DND-41 (cell line): ENCODE measurements at regions not wholly inside any gene's neighbourhood (a gene's known extent, or its start where the extent isn't known, plus 50 kb on each side); places are given as distances from the start of the nearest gene placed in this dataset.

Experiments used
- ATAC-seq: fragments of 200-7000 bp; cut with Tn5 transposase; 3 replicates; pipeline ENCODE4 v1.9.1; 2021; ENCODE audit warnings: low read depth; ENCODE audit not compliant: insufficient read depth
- DNase-seq: peaks from one replicate; pipeline ENCODE4 v3.0.0-alpha.2; 2020
- H2AFZ ChIP-seq: 2 replicates; pipeline ENCODE4 v1.6.0; 2012; ENCODE audit warnings: low read depth, low read length
- H3K27ac ChIP-seq: 2 replicates; pipeline ENCODE4 v1.5.1; 2012; ENCODE audit warnings: low read length, inconsistent platforms
- H3K27me3 ChIP-seq: fragments of 200-600 bp; sonication (generic); 2 replicates; pipeline ENCODE4 v1.6.0; 2012; ENCODE audit warnings: low read length, mild to moderate bottlenecking, inconsistent platforms; ENCODE audit not compliant: insufficient read depth, poor library complexity
- H3K36me3 ChIP-seq: 2 replicates; pipeline ENCODE4 v1.5.1; 2012; ENCODE audit warnings: low read length, inconsistent platforms; ENCODE audit not compliant: insufficient read depth
- H3K4me1 ChIP-seq: 2 replicates; pipeline ENCODE4 v1.5.1; 2012; ENCODE audit warnings: mild to moderate bottlenecking, low read length; ENCODE audit not compliant: insufficient read depth
- H3K4me2 ChIP-seq: 2 replicates; pipeline ENCODE4 v1.6.0; 2012; ENCODE audit warnings: mild to moderate bottlenecking, moderate library complexity, low read length, inconsistent platforms; ENCODE audit not compliant: insufficient read depth
- H3K4me3 ChIP-seq, 2 experiments: fragments of 200-600 bp in 1 of 2; shearing (Covaris generic) in 1 of 2; 2 replicates each; pipeline ENCODE4 v1.5.1; 2012 to 2016; ENCODE audit warnings: inconsistent platforms in 2 of 2, low read length in 2 of 2, mild to moderate bottlenecking in 2 of 2, low read depth in 1 of 2, moderate library complexity in 1 of 2
- H3K79me2 ChIP-seq: 2 replicates; pipeline ENCODE4 v1.6.0; 2012; ENCODE audit warnings: low read length, inconsistent platforms; ENCODE audit not compliant: insufficient read depth
- H3K9ac ChIP-seq: 2 replicates; pipeline ENCODE4 v1.6.0; 2012; ENCODE audit warnings: low read depth, mild to moderate bottlenecking, inconsistent platforms, low read length, moderate library complexity
- H3K9me3 ChIP-seq: 2 replicates; pipeline ENCODE4 v1.5.1; 2012; ENCODE audit warnings: low read length, moderate library complexity, mild to moderate bottlenecking, inconsistent platforms; ENCODE audit not compliant: insufficient read depth, severe bottlenecking
- H4K20me1 ChIP-seq: 2 replicates; pipeline ENCODE4 v1.6.0; 2012; ENCODE audit warnings: low read length; ENCODE audit not compliant: insufficient read depth
- EZH2 ChIP-seq: IDR thresholded peaks from 3 replicates; pipeline ENCODE4 v1.6.1; 2012; ENCODE audit warnings: borderline replicate concordance, low read depth, mild to moderate bottlenecking, moderate library complexity, low read length, inconsistent platforms; ENCODE audit not compliant: severe bottlenecking
- TF ChIP-seq, protein P1 (sequence below): IDR thresholded peaks from 2 replicates; pipeline ENCODE4 v1.5.1; 2012; ENCODE audit warnings: borderline replicate concordance, low read length, moderate library complexity, mild to moderate bottlenecking; ENCODE audit not compliant: poor library complexity, severe bottlenecking; ENCODE audit errors: extremely low read depth

DNA sequence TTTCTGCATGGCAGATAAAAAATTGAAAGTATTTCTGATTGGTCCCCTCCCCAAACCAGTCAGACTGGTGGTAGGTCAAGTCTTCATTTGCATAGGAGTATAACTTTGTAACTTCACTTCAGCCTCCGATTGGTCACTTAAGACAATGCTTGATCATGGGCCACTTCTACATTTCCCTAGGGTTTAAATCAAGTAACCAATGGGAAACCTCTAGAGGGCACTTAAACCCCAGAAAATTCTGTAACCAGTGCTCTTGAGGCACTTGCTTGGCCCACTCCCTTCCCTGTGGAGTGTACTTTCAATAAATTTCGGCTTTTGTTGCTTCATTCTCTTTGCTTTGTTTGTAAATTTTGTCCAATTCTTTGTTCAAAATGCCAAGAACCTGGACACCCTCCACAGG lies 225.5 kb downstream of the ARPP21 start:
- H3K9ac ChIP-seq = no peak overlapping the region
- ATAC-seq = no peak
- DNase-seq = no peak
- H4K20me1 ChIP-seq = no peaks in the 10 kb centered on the region
- H3K4me1 ChIP-seq = no peaks in the 10 kb centered on the region
- H3K27me3 ChIP-seq = no peaks in the 10 kb centered on the region
- H3K27ac ChIP-seq = no peak overlapping the region
- no peak overlapping the region for H3K4me2 ChIP-seq
- no peaks in the 10 kb centered on the region for H3K79me2 ChIP-seq
- no peaks in the 10 kb centered on the region for H3K36me3 ChIP-seq
- no peaks in the 10 kb centered on the region for H3K9me3 ChIP-seq
- TF ChIP-seq, protein P1, sequence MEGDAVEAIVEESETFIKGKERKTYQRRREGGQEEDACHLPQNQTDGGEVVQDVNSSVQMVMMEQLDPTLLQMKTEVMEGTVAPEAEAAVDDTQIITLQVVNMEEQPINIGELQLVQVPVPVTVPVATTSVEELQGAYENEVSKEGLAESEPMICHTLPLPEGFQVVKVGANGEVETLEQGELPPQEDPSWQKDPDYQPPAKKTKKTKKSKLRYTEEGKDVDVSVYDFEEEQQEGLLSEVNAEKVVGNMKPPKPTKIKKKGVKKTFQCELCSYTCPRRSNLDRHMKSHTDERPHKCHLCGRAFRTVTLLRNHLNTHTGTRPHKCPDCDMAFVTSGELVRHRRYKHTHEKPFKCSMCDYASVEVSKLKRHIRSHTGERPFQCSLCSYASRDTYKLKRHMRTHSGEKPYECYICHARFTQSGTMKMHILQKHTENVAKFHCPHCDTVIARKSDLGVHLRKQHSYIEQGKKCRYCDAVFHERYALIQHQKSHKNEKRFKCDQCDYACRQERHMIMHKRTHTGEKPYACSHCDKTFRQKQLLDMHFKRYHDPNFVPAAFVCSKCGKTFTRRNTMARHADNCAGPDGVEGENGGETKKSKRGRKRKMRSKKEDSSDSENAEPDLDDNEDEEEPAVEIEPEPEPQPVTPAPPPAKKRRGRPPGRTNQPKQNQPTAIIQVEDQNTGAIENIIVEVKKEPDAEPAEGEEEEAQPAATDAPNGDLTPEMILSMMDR = no peak
- TF ChIP-seq EZH2 = no peak
- H3K4me3 ChIP-seq = no peak overlapping the region
- H2AFZ ChIP-seq = no peak overlapping the region

DNA sequence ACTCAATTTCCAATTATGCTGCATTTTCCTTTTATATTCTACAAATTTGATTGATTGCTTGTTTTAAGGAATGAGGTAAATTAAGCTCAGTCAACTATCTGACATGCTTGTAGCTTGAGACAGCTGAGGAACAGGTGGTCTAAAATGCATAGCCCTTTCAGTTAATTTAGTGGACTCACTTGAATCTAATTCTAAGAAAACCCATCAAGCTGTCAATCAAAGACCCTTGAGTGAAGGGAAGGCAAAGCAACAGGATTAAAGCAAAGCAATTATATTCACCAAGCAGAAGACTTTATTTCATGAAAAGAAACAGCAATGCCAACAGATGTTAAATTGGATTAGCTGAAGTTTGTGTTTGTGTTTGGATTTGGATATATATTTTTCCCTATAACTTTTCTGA lies 228.5 kb downstream of the ARPP21 start:
- H2AFZ ChIP-seq = no peak overlapping the region
- no peak overlapping the region for H3K9ac ChIP-seq
- no peaks in the 10 kb centered on the region for H3K36me3 ChIP-seq
- DNase-seq (no peak), ATAC-seq (no peak)
- no peaks in the 10 kb centered on the region for H4K20me1 ChIP-seq
- no peak overlapping the region for H3K4me3 ChIP-seq
- no peaks in the 10 kb centered on the region for H3K9me3 ChIP-seq
- H3K4me2 ChIP-seq = no peak overlapping the region
- no peak overlapping the region for H3K27ac ChIP-seq
- TF ChIP-seq EZH2 = no peak
- TF ChIP-seq, protein P1 = no peak
- H3K4me1 ChIP-seq = no peaks in the 10 kb centered on the region
- no peaks in the 10 kb centered on the region for H3K27me3 ChIP-seq
- no peaks in the 10 kb centered on the region for H3K79me2 ChIP-seq

DNA sequence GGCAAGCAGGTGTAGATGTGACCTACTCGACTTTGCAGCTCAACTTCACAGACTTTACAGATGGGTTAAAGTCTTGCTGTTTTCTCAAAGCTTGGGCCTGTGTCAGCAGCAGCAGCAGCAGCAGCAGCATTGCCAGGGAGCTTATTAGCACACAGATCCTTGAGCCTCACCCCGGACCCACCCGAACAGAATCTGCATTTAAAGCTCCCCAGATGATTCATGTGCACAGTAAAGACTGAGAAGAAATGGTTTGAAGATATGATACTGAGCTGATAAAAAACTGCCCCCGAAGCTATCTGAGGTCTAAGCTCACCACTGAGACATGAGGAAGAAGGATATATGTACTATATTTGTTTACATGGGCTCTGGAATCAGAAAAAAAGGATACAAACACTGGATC lies 231.7 kb downstream of the ARPP21 start:
- H3K36me3 ChIP-seq = no peaks in the 10 kb centered on the region
- no peak overlapping the region for H3K9ac ChIP-seq
- ATAC-seq (no peak), DNase-seq (no peak)
- TF ChIP-seq EZH2 = no peak
- TF ChIP-seq, protein P1 = no peak
- H3K9me3 ChIP-seq = no peaks in the 10 kb centered on the region
- H4K20me1 ChIP-seq = no peaks in the 10 kb centered on the region
- H2AFZ ChIP-seq = no peak overlapping the region
- no peak overlapping the region for H3K4me2 ChIP-seq
- H3K4me3 ChIP-seq = no peak overlapping the region
- H3K27ac ChIP-seq = no peak overlapping the region
- H3K27me3 ChIP-seq = no peaks in the 10 kb centered on the region
- no peaks in the 10 kb centered on the region for H3K79me2 ChIP-seq
- no peaks in the 10 kb centered on the region for H3K4me1 ChIP-seq

DNA sequence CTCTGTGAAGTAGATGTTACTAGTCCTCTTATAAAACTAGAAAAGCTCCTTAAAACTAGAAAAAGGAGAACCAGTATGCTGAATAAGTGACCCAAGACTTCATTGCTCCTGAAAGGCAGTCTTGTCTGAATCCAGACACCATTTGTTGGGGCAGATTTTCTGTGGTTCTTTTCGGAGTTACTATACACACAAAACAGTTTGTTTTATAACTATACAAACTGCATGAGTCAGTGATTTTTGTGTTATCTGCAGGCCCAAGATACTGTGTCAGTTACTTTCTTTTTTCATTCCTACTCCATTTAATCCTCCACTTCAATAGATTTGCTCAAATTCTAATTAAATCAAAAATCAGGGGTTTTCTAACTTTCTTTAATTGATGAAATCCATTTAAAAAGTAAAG lies 244.6 kb downstream of the ARPP21 start:
- DNase-seq (no peak), ATAC-seq (no peak)
- Histone ChIP-seq H3K27ac (no peak overlapping the region), H2AFZ (no peak overlapping the region), H3K79me2 (no peaks in the 10 kb centered on the region), H3K4me1 (no peaks in the 10 kb centered on the region), H3K27me3 (no peaks in the 10 kb centered on the region), H4K20me1 (no peaks in the 10 kb centered on the region), H3K36me3 (no peaks in the 10 kb centered on the region), H3K9ac (no peak overlapping the region), H3K9me3 (peaks cover 14% of the 10 kb centered on the region), H3K4me2 (no peak overlapping the region), H3K4me3 (no peak overlapping the region)
- TF ChIP-seq, protein P1 = no peak
- TF ChIP-seq EZH2 = no peak
